Transverse colon (tissue), 4 donors: ENCODE measurements at regions not wholly inside any gene's neighbourhood (a gene's known extent, or its start where the extent isn't known, plus 50 kb on each side); places are given as distances from the start of the nearest gene placed in this dataset.
A peak's percentile ranks its signal among the peaks of the same experiment; 100 is the strongest.

Experiments
- DNase-seq: peaks from one replicate; pipeline ENCODE4 v3.0.0-alpha.2; 2019
- H3K27ac ChIP-seq, 4 donors: fragments of 200-600 bp; sonication (generic); 2 replicates each; pipeline ENCODE4 v1.5.1; 2016 to 2018; ENCODE audit warnings: inconsistent platforms in 4 of 4
- H3K27me3 ChIP-seq: fragments of 200-600 bp; sonication (generic); 2 replicates; pipeline ENCODE4 v1.5.1; 2017; ENCODE audit warnings: inconsistent platforms
- H3K36me3 ChIP-seq, 4 donors: fragments of 200-600 bp; sonication (generic); 2 replicates each; pipeline ENCODE4 v1.5.1; 2017 to 2019; ENCODE audit warnings: inconsistent platforms in 4 of 4
- H3K4me1 ChIP-seq, 4 donors: fragments of 200-600 bp; sonication (generic); 2 replicates each; pipeline ENCODE4 v1.5.1; 2017 to 2020; ENCODE audit warnings: inconsistent platforms in 4 of 4
- H3K4me3 ChIP-seq, 4 donors: fragments of 200-600 bp; sonication (generic); 1 replicate in 1 of 4; 2 replicates in 3 of 4; pipeline versions ENCODE4 v1.5.1 to v1.6.1; 2017 to 2019; ENCODE audit warnings: inconsistent platforms in 4 of 4
- H3K9me3 ChIP-seq, 2 donors: fragments of 200-600 bp; sonication (generic); 2 replicates each; pipeline ENCODE4 v1.5.1; 2017 to 2019; ENCODE audit warnings: inconsistent platforms in 2 of 2
- EP300 ChIP-seq: sonication (generic); formaldehyde crosslinking; IDR thresholded peaks from one replicate; pipeline ENCODE4 v1.6.1; 2017; ENCODE audit warnings: antibody characterized with exemption, low read depth
- POLR2A ChIP-seq: fragments of 450-650 bp; IDR thresholded peaks from one replicate; pipeline ENCODE4 v1.6.1; 2016; ENCODE audit warnings: antibody characterized with exemption, mild to moderate bottlenecking, moderate library complexity
- POLR2AphosphoS5 ChIP-seq, 3 donors: sonication (generic); formaldehyde crosslinking; IDR thresholded peaks; one replicate each; pipeline ENCODE4 v1.6.1; 2016; ENCODE audit warnings: antibody characterized with exemption in 3 of 3
- WGBS, 2 donors: methylation state at CpG; one replicate each; pipeline ENCODE4 v1.1.5; 2018; ENCODE audit warnings: low coverage in 1 of 2; 5-methylcytosine and 5-hydroxymethylcytosine counted together
- in situ Hi-C, 4 donors: fragments of 200-750 bp; cut with MboI; loops; one replicate each; pipeline versions ENCODE4 v1.15.0 to v1.15.1; 2017; ENCODE audit warnings: low sequenced_read_pairs in 3 of 4, low pct_ligation_motif_present in 1 of 4, low pct_unique_long_range_greater_than_20kb in 1 of 4
- intact Hi-C: fragments of 100-400 bp; cut with DNase I; formaldehyde crosslinking; loops from one replicate; pipeline ENCODE4 v1.15.1; 2023; ENCODE audit warnings: low total_unique reads
- TF ChIP-seq, protein P1 (sequence below), 5 experiments: fragments of 200-600 bp in 3 of 5; fragments of 450-650 bp in 2 of 5; sonication (generic) in 3 of 5; IDR thresholded peaks; 1 replicate in 2 of 5; 2 replicates in 3 of 5; pipeline ENCODE4 v1.5.1; 2016 to 2017; ENCODE audit warnings: antibody characterized with exemption in 5 of 5, inconsistent platforms in 3 of 5, mild to moderate bottlenecking in 2 of 5, moderate library complexity in 1 of 5

- intact Hi-C loops: no loop called here
- in situ Hi-C loops: no loop called here
- Histone ChIP-seq H3K27ac (no peak overlapping the region), H3K4me1 (no peaks in the 10 kb centered on the region), H3K36me3 (no peaks in the 10 kb centered on the region), H3K27me3 (no peaks in the 10 kb centered on the region), H3K9me3 (no peaks in the 10 kb centered on the region), H3K4me3 (no peak overlapping the region)
- 84 to 100% methylated on average over 2 of the region's 2 CpGs for WGBS, 2 donors
- no peak for TF ChIP-seq EP300
- no peak for TF ChIP-seq POLR2A
- TF ChIP-seq, protein P1, sequence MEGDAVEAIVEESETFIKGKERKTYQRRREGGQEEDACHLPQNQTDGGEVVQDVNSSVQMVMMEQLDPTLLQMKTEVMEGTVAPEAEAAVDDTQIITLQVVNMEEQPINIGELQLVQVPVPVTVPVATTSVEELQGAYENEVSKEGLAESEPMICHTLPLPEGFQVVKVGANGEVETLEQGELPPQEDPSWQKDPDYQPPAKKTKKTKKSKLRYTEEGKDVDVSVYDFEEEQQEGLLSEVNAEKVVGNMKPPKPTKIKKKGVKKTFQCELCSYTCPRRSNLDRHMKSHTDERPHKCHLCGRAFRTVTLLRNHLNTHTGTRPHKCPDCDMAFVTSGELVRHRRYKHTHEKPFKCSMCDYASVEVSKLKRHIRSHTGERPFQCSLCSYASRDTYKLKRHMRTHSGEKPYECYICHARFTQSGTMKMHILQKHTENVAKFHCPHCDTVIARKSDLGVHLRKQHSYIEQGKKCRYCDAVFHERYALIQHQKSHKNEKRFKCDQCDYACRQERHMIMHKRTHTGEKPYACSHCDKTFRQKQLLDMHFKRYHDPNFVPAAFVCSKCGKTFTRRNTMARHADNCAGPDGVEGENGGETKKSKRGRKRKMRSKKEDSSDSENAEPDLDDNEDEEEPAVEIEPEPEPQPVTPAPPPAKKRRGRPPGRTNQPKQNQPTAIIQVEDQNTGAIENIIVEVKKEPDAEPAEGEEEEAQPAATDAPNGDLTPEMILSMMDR (IDR thresholded peaks at IDR 0.05): no peak
- no peak for TF ChIP-seq POLR2AphosphoS5 (IDR thresholded peaks at IDR 0.05)
- no peak for DNase-seq
Measured at GRCh38 chr5:102690910-102691309, 64.2 kb upstream of the PAM start.

DNA sequence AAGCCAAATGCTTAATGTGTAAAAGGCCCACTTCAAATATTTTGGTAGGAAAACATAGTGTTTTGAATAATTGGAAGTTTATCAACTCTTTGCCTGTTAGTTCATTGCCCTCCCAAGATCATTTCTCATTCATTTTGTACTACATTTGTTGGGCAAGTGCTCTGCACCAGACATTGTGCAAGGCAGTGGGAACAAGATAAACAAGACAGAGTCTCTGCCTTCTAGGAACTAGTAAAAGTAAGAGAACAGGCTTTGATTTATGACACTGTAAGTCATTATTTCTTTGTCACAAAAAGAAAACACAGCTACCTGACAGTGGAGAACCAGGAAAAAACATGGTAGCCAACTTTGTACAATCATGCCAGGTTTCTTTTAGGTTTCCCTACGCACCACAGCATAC lies 63.7 kb upstream of the PAM start:
- H3K4me3 ChIP-seq: no peak overlapping the region

GRCh38 chr5:102700120-102700831 lies 54.8 kb upstream of the PAM start:
- WGBS, 2 donors: 73 to 86% methylated on average over 1 of the region's 1 CpG
- TF ChIP-seq POLR2A (no peak), EP300 (no peak), POLR2AphosphoS5 (IDR thresholded peaks at IDR 0.05) (no peak)
- TF ChIP-seq, protein P1 (IDR thresholded peaks at IDR 0.05): no peak
- intact Hi-C loops: no loop called here
- Histone ChIP-seq H3K36me3 (no peaks in the 10 kb centered on the region), H3K4me3 (no peak overlapping the region), H3K27ac (no peak overlapping the region), H3K9me3 (no peaks in the 10 kb centered on the region), H3K4me1 (no peaks in the 10 kb centered on the region), H3K27me3 (no peaks in the 10 kb centered on the region)
- in situ Hi-C loops: no loop called here
- DNase-seq: no peak

More for the DNA sequence above, 63.7 kb upstream of the PAM start:
- H3K9me3 ChIP-seq: no peaks in the 10 kb centered on the region
- intact Hi-C loops: no loop called here
- no peak for DNase-seq
- no peaks in the 10 kb centered on the region for H3K27me3 ChIP-seq
- no peaks in the 10 kb centered on the region for H3K36me3 ChIP-seq
- in situ Hi-C loops: no loop called here
- no peak overlapping the region for H3K27ac ChIP-seq
- H3K4me1 ChIP-seq: no peaks in the 10 kb centered on the region
- WGBS, 2 donors: 60 to 92% methylated on average over 1 of the region's 1 CpG
- TF ChIP-seq EP300 (no peak), POLR2AphosphoS5 (IDR thresholded peaks at IDR 0.05) (peak in 1 of 3 donors; percentile 13)

DNA sequence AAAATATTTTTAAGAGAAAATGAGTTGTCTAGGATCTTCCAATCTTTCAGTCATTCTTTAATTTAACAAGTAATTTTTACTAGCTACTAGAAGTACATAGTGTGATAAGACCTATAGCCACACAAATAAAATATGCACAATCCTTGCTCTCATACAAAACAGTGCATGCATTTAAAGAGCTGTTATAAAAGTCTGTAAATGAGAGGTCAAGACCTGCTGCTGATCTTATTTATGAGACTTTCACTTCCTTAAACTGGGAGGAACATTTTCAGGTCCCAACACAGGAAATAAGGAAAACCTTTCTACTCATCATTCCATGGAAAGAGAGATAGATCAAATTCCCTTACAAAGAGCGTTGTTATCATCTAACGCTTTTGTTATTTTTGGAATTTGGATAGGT lies 54.2 kb upstream of the PAM start:
- intact Hi-C loops (no loop called here), in situ Hi-C loops (no loop called here)
- no peak overlapping the region for H3K27ac ChIP-seq
- no peak for DNase-seq
- WGBS, 2 donors: 39 to 66% methylated on average over 2 of the region's 2 CpGs
- no peak for TF ChIP-seq EP300
- TF ChIP-seq, protein P1 (IDR thresholded peaks at IDR 0.05): no peak
- no peak for TF ChIP-seq POLR2A
- TF ChIP-seq POLR2AphosphoS5 (IDR thresholded peaks at IDR 0.05): no peak
- no peaks in the 10 kb centered on the region for H3K4me1 ChIP-seq
- no peaks in the 10 kb centered on the region for H3K27me3 ChIP-seq
- no peaks in the 10 kb centered on the region for H3K36me3 ChIP-seq
- no peak overlapping the region for H3K4me3 ChIP-seq
- no peaks in the 10 kb centered on the region for H3K9me3 ChIP-seq

- H3K4me1 ChIP-seq: no peaks in the 10 kb centered on the region
- intact Hi-C loops (no loop called here), in situ Hi-C loops (no loop called here)
- no peaks in the 10 kb centered on the region for H3K36me3 ChIP-seq
- no peaks in the 10 kb centered on the region for H3K9me3 ChIP-seq
- H3K27me3 ChIP-seq: no peaks in the 10 kb centered on the region
- no peak overlapping the region for H3K4me3 ChIP-seq
- DNase-seq: no peak
- H3K27ac ChIP-seq: no peak overlapping the region
- TF ChIP-seq POLR2A: no peak
- TF ChIP-seq, protein P1 (IDR thresholded peaks at IDR 0.05): no peak
- no peak for TF ChIP-seq POLR2AphosphoS5 (IDR thresholded peaks at IDR 0.05)
- TF ChIP-seq EP300: no peak
Measured at GRCh38 chr5:102701748-102702147, 53.4 kb upstream of the PAM start.
